ENCODE measurements at regions not wholly inside any gene's neighbourhood (a gene's known extent, or its start where the extent isn't known, plus 50 kb on each side); places are given as distances from the start of the nearest gene placed in this dataset.

DNA sequence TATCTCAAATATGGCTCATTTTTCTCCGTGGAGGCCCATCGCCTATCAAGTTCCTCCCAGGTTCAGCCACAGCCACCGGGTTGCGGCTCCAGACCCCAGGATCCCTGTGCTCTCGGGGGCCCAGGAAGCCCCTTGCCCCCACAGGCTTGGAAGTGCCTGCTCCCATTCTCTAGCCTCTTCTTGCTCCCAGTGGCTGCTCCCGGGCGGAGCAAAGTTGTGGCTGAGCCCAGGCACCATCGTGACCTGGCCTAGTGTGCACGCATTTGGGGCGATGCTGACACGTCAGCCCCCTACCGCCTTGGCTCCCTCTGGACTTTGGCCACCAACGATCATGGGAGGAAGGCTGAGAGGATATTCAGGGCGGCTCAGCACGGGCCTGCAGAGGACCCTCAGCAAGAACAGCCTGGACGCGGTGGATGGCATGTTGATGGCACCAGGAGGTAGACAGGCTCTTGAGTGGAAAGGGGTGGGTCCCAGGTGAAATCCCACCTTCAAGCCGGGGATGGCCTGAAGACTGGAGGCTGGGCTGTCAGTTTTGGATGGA is 419.4 kb upstream of the AGA start:
- no peak for TF ChIP-seq E2F4 (IDR thresholded peaks at IDR 0.05; ENCODE audit: low read depth, low read length)
- TF ChIP-seq POLR2A (IDR thresholded peaks at IDR 0.05; ENCODE audit: low read depth, low read length): no peak
- TF ChIP-seq ZNF274 (IDR thresholded peaks at IDR 0.05; ENCODE audit: insufficient read depth, insufficient read length): no peak
- no peak for TF ChIP-seq CREM (IDR thresholded peaks at IDR 0.05; ENCODE audit: low read depth)

Data from GM12878 (cell line).